ENCODE measurements at regions not wholly inside any gene's neighbourhood (a gene's known extent, or its start where the extent isn't known, plus 50 kb on each side); places are given as distances from the start of the nearest gene placed in this dataset.

DNA sequence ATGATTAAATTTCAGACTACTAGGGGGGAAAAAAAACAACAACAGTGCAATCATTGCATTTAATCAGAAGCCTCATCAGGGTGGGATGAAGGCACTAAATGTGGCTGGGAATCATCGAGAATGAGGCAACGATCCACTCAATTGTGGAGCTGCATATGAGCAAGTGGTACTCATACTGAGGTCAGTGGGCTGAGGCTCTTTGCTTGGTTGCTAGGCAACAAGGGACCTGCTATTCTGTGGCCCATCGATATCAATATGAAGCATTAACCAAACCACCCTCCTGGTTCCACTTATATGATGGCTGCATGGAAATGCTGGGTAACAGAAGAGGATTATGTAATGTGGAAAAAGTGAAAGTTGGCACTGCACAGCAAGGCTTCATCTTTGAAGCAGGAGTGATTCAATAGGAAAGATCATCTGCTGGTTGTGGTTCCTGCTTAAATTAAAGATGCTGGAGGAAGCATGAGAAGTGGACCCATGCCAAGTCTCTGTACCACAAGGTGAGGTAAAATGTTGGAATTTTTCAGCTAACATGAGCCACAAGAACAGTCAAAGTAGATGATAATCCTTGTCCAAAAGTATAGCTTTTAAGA, 159.8 kb upstream of the HMHB1 start:
- no peak for TF ChIP-seq CTCF (IDR thresholded peaks at IDR 0.05)
- TF ChIP-seq, protein P1, sequence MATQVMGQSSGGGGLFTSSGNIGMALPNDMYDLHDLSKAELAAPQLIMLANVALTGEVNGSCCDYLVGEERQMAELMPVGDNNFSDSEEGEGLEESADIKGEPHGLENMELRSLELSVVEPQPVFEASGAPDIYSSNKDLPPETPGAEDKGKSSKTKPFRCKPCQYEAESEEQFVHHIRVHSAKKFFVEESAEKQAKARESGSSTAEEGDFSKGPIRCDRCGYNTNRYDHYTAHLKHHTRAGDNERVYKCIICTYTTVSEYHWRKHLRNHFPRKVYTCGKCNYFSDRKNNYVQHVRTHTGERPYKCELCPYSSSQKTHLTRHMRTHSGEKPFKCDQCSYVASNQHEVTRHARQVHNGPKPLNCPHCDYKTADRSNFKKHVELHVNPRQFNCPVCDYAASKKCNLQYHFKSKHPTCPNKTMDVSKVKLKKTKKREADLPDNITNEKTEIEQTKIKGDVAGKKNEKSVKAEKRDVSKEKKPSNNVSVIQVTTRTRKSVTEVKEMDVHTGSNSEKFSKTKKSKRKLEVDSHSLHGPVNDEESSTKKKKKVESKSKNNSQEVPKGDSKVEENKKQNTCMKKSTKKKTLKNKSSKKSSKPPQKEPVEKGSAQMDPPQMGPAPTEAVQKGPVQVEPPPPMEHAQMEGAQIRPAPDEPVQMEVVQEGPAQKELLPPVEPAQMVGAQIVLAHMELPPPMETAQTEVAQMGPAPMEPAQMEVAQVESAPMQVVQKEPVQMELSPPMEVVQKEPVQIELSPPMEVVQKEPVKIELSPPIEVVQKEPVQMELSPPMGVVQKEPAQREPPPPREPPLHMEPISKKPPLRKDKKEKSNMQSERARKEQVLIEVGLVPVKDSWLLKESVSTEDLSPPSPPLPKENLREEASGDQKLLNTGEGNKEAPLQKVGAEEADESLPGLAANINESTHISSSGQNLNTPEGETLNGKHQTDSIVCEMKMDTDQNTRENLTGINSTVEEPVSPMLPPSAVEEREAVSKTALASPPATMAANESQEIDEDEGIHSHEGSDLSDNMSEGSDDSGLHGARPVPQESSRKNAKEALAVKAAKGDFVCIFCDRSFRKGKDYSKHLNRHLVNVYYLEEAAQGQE (IDR thresholded peaks at IDR 0.05; ENCODE audit: insufficient read depth in 1 of 2, low read depth in 2 of 2, low read length in 1 of 2) = no peak
- TF ChIP-seq POLR2AphosphoS5 (IDR thresholded peaks at IDR 0.05; ENCODE audit: low read depth, low read length) = no peak
- no peak for TF ChIP-seq SIN3A (IDR thresholded peaks at IDR 0.05; ENCODE audit: borderline replicate concordance, insufficient read depth, low read depth, low read length)
